Astrocyte of the spinal cord (primary cell): ENCODE measurements at regions not wholly inside any gene's neighbourhood (a gene's known extent, or its start where the extent isn't known, plus 50 kb on each side); places are given as distances from the start of the nearest gene placed in this dataset.

ENCODE experiments used
- DNase-seq: peaks from one replicate; pipeline ENCODE4 v3.0.0; 2011; ENCODE audit warnings: low read depth, low spot score
- H3K4me3 ChIP-seq: 2 replicates; pipeline ENCODE4 v1.5.1; 2011; ENCODE audit warnings: low read depth, mild to moderate bottlenecking, low read length, moderate library complexity
- in situ Hi-C: cut with HindIII; loops from 2 replicates; pipeline ENCODE4 v1.10.0; 2017; ENCODE audit warnings: low sequenced_read_pairs
- TF ChIP-seq, protein P1 (sequence below): IDR thresholded peaks from 2 replicates; pipeline ENCODE4 v1.5.1; 2012; ENCODE audit warnings: low read depth, mild to moderate bottlenecking, low read length, inconsistent platforms

- no peak overlapping the region for H3K4me3 ChIP-seq
- peak; percentile 99 for DNase-seq
- TF ChIP-seq, protein P1, sequence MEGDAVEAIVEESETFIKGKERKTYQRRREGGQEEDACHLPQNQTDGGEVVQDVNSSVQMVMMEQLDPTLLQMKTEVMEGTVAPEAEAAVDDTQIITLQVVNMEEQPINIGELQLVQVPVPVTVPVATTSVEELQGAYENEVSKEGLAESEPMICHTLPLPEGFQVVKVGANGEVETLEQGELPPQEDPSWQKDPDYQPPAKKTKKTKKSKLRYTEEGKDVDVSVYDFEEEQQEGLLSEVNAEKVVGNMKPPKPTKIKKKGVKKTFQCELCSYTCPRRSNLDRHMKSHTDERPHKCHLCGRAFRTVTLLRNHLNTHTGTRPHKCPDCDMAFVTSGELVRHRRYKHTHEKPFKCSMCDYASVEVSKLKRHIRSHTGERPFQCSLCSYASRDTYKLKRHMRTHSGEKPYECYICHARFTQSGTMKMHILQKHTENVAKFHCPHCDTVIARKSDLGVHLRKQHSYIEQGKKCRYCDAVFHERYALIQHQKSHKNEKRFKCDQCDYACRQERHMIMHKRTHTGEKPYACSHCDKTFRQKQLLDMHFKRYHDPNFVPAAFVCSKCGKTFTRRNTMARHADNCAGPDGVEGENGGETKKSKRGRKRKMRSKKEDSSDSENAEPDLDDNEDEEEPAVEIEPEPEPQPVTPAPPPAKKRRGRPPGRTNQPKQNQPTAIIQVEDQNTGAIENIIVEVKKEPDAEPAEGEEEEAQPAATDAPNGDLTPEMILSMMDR, result no peak
- in situ Hi-C loops, result no loop called here
These were observed 156.2 kb downstream of the THBS2 start for GRCh38 chr6:169097381-169097959.

DNA sequence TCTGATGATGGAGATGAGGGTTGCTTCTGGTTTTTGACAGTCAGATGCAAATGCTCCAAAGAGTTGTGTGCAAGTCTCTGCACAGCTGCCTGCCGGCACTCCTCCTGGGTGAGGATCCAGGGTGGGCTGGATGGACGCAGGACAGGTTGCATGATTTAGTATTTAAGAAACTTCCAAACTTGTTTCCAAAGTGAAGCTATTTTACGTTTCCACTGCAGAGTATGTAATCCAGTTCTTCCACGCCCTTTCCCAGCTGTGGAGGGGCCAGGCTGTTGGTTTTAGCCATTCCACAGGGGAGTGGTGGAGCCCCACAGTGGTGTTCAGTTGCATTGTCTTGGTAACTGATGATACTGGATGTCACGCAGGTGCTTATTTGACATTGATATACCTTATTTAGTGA is 157.3 kb downstream of the THBS2 start:
- no peak overlapping the region for H3K4me3 ChIP-seq
- TF ChIP-seq, protein P1, result no peak
- no peak for DNase-seq
- in situ Hi-C loops, result no loop called here

DNA sequence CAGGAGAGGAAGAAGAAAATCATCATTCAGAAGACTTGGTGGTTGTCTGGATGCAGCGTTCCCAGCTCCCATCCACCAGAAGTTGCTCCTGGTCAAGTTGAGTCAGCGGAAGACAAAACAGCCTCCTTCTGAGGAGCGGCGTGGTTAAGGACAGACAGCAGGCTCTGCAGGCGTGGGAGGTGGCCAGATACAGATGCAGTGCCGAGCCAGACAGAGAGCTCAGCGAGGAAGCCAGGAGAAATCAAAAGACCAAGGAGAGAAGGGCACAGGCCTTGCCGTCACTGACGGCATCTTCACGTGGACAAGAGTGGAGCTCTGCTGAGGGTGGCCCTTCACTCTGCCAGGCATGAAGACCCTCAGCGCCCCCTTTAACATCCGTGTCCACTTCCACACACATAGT is 158.5 kb downstream of the THBS2 start:
- H3K4me3 ChIP-seq, result no peak overlapping the region
- in situ Hi-C loops, result no loop called here
- no peak for DNase-seq
- TF ChIP-seq, protein P1, result no peak

DNA sequence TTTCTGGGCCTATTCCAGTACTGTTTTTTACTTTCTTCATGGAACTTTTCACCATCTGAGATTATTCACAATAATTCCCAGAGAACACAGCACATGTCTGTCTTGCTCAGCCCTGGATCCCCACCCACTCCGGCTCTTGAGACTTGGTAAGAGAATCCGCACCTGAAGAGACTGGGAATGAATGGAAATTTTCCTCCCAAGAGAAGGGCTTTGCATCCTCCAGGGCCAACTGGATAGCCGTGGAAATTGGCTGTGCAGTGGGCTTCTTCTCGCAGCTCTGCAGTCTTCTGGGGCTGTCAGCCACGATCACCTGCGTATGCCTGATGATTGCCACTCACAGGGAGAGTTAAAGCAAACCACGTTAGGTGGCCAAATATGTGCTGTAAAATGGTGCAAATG is 159.1 kb downstream of the THBS2 start:
- in situ Hi-C loops, result no loop called here
- DNase-seq, result no peak
- TF ChIP-seq, protein P1, result no peak
- H3K4me3 ChIP-seq, result no peak overlapping the region

DNA sequence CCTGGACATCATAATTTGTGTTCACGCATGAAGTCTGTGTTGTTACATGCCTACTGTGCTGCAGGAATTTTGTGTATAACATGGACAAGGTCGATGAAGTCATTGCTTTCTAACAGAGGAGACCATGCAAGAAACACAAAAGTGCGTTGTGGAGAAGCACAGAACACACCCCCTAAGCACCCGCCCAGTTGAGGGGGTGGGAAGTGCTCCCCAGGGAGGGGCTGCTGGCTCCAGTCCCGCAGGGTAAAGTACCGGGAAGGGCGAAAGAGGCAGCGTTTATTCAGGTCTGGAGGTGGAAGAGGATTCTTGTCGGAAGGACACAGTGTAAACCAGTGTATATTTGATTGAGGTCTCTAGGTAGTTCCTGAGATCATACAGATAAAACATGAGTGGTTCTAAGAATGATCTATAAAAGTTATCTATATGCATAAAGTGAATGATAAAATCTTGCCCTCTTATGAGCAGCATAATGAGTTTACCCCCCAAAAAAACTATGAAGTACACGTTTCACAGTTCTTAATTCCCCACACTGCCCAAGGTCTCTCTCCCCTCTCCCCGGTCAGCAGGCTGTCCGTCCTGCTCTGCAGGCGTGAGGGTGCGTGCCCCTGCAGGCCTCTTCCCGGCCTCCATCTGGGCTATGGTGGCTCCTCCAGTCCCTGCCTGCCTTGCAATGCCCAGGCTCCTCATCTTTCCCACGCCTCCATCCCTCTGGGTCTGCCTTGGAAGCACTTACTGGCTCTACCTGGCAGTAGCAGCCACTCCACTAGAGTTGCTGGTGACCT is 159.7 kb downstream of the THBS2 start:
- TF ChIP-seq, protein P1, result no peak
- DNase-seq, result no peak
- no peak overlapping the region for H3K4me3 ChIP-seq
- in situ Hi-C loops, result no loop called here

DNA sequence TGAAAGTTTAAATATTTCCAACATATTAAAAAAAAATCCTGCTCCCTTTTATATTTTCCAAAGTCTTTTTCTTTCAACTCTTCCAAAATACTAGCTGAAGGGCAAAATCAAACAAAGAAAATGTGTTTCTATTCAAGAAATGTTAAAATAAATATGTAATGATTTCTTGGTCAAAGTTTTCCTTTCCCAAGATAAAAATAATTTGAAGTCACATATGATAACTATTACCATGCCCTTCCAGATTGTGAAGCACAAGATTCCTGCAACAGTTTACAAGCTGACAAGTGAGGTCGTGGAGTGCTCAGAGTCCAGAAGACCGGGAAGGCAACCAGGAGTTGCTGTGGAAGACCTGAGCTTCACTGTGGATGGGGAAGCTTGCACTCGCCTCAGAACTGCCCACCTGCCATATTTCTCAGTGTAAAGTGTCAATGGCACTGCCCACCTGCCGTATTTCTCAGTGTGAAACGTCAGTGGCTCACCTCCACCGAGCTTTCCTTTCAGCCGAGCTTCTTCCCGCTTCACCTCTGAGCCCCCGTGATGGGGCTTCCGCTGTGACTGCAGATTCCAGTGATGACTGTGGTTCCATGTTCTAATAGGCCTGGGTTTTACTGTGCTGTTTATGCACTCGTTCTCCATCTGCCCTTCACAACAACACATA is 160.5 kb downstream of the THBS2 start:
- in situ Hi-C loops, result no loop called here
- no peak for DNase-seq
- TF ChIP-seq, protein P1, result no peak
- H3K4me3 ChIP-seq, result no peak overlapping the region
